Progenitor cell of endocrine pancreas (in vitro differentiated cells): ENCODE measurements at regions not wholly inside any gene's neighbourhood (a gene's known extent, or its start where the extent isn't known, plus 50 kb on each side); places are given as distances from the start of the nearest gene placed in this dataset.

Source experiments
- DNase-seq: peaks from one replicate; pipeline ENCODE4 v3.0.0; 2021; ENCODE audit warnings: low spot score; ENCODE audit not compliant: unreplicated experiment
- H3K27ac Mint-ChIP-seq: 2 replicates; pipeline ENCODE4 v1.8.0; 2021; ENCODE audit warnings: mild to moderate bottlenecking, moderate library complexity, mixed read lengths
- H3K27me3 Mint-ChIP-seq: 2 replicates; pipeline ENCODE4 v1.8.0; 2021; ENCODE audit warnings: mixed read lengths
- H3K36me3 Mint-ChIP-seq: 2 replicates; pipeline ENCODE4 v1.8.0; 2022; ENCODE audit warnings: mixed read lengths; ENCODE audit not compliant: insufficient read depth
- H3K4me1 Mint-ChIP-seq: 2 replicates; pipeline ENCODE4 v1.8.0; 2021; ENCODE audit warnings: low read depth, mixed read lengths
- H3K4me3 Mint-ChIP-seq: 2 replicates; pipeline ENCODE4 v1.8.0; 2021; ENCODE audit warnings: low read depth, mild to moderate bottlenecking, moderate library complexity, mixed read lengths
- H3K9me3 Mint-ChIP-seq: 2 replicates; pipeline ENCODE4 v1.8.0; 2021; ENCODE audit warnings: low read depth, mixed read lengths
- TF ChIP-seq, protein P1 (sequence below): fragments of 200-600 bp; sonication (generic); IDR thresholded peaks from one replicate; pipeline ENCODE4 v1.5.0; 2021; ENCODE audit warnings: antibody characterized with exemption, mild to moderate bottlenecking; ENCODE audit not compliant: unreplicated experiment

DNA sequence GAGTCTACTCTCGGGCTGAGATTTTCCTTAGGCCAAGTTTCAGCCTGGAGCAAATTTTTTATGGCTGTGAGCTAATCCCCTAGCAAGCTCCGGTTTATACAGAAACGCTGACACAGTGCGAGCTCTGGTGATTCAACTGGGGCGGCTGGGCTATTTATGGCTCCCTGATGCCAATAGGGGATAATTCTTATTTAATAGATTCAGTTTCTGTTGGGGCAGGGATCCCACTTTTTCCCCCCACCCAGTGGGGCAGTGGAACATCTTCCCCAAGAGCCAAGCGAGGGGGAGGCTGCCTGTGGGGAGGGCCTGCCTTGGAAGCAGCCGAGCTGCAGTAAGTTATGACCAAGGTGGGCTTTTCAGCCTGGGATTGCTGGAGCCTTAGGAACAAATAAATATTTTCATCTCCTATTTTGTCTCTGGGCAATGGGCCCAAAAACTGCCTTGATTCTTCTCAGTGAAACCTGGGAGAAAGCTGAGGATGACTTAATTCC lies 129.1 kb downstream of the MACROH2A1 start:
- Mint-ChIP-seq H3K4me1 (peaks cover 10% of the 10 kb centered on the region), H3K27ac (no peak overlapping the region)

DNA sequence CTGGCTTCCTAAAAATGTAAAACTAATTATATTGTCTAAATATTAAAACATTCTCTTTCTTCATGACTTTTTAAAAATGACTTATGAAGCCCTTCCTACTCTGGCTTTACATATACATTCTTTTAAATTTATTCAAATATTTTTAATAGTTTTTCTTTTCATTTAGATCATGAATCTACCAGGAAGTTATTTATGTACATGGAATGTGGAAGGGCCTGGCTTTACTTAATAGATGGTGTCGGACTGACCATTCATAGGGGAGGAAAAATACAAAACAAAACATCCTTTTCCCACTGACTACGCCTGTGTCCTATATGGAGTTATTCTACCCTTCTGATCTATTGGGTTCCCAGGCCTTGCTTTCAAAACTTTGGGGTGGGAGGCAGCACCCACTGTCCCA lies 129.8 kb downstream of the MACROH2A1 start:
- Mint-ChIP-seq H3K4me3 (no peak overlapping the region), H3K9me3 (no peaks in the 10 kb centered on the region), H3K36me3 (no peaks in the 10 kb centered on the region), H3K27me3 (peaks cover 9% of the 10 kb centered on the region), H3K4me1 (peaks cover 12% of the 10 kb centered on the region), H3K27ac (no peak overlapping the region)
- DNase-seq, result no peak
- TF ChIP-seq, protein P1, sequence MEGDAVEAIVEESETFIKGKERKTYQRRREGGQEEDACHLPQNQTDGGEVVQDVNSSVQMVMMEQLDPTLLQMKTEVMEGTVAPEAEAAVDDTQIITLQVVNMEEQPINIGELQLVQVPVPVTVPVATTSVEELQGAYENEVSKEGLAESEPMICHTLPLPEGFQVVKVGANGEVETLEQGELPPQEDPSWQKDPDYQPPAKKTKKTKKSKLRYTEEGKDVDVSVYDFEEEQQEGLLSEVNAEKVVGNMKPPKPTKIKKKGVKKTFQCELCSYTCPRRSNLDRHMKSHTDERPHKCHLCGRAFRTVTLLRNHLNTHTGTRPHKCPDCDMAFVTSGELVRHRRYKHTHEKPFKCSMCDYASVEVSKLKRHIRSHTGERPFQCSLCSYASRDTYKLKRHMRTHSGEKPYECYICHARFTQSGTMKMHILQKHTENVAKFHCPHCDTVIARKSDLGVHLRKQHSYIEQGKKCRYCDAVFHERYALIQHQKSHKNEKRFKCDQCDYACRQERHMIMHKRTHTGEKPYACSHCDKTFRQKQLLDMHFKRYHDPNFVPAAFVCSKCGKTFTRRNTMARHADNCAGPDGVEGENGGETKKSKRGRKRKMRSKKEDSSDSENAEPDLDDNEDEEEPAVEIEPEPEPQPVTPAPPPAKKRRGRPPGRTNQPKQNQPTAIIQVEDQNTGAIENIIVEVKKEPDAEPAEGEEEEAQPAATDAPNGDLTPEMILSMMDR, result no peak

More for the DNA sequence above, 129.1 kb downstream of the MACROH2A1 start:
- H3K36me3 Mint-ChIP-seq, result no peaks in the 10 kb centered on the region
- H3K4me3 Mint-ChIP-seq, result no peak overlapping the region
- no peak for DNase-seq
- TF ChIP-seq, protein P1, result no peak
- H3K9me3 Mint-ChIP-seq, result no peaks in the 10 kb centered on the region
- H3K27me3 Mint-ChIP-seq, result peaks cover 9% of the 10 kb centered on the region

DNA sequence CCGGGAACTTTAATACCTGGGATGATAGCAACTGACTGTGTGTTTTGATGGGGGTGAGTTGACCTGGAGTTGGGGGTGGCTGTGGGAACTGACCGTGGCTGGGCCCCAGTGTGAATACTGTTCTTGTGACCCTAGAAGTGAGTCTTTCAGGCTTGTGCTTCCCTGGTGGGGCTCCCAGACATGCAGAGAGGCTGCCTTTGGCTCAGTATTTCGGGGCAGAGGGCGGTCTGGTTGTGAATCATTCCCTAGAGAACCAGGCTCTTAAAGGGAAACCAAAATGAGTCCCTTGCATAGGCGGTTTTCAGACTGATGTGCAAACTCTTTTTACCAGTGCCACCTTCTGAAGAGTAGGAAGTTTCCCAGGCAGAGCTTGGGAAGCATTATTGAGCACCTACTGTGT lies 132.1 kb downstream of the MACROH2A1 start:
- Mint-ChIP-seq H3K4me1 (peaks cover 12% of the 10 kb centered on the region), H3K27me3 (peaks cover 4% of the 10 kb centered on the region), H3K36me3 (peaks cover 1% of the 10 kb centered on the region), H3K27ac (no peak overlapping the region), H3K9me3 (peaks cover 2% of the 10 kb centered on the region), H3K4me3 (no peak overlapping the region)
- TF ChIP-seq, protein P1, result no peak
- no peak for DNase-seq

GRCh38 chr5:135266303-135266635 lies 132.8 kb downstream of the MACROH2A1 start:
- no peak for DNase-seq
- Mint-ChIP-seq H3K36me3 (peaks cover 3% of the 10 kb centered on the region), H3K27me3 (peaks cover 4% of the 10 kb centered on the region), H3K4me3 (no peak overlapping the region), H3K9me3 (peaks cover 3% of the 10 kb centered on the region), H3K4me1 (peaks cover 12% of the 10 kb centered on the region), H3K27ac (no peak overlapping the region)
- TF ChIP-seq, protein P1, result no peak

DNA sequence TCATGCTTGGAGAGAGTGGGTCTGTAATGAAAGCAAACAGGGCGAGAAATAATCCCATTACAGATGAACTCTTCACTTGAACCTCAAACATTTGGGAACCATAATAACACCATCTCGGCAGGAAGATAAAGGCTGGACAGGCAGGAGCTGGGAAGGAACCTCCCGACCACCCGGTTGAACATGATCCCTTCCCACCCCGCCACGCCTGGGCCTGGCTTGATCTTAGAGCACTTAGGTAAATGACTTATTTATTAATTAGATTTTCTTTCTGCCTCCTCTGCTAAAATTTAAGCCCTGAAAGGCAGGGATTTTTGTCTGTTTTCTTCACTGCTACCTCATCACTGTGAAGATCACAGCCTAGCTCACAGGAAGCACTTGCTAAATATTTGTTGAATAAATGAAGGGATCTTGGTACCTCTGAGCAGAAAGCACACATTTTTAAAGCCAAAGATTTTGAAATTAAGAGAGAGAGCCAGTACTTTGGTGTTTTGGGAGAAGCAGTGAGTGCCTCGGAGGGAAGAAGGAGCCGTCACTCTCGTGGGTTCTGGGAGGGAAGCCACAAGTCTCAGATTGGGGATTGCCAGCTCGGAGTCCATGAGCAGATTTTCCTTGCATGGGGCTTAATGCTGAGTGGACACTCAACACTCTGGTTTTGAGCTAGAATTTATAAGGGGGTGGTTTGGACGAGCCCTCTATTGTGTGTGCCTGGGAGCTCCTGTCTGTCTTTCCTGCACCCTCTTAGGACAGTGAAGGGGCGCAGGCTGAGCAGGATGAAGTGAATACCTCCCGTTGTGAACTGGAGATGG lies 133.3 kb downstream of the MACROH2A1 start:
- no peak overlapping the region for H3K27ac Mint-ChIP-seq
- no peak overlapping the region for H3K4me3 Mint-ChIP-seq
- H3K27me3 Mint-ChIP-seq, result peaks cover 4% of the 10 kb centered on the region
- TF ChIP-seq, protein P1, result no peak
- DNase-seq, result no peak
- peaks cover 12% of the 10 kb centered on the region for H3K4me1 Mint-ChIP-seq
- H3K36me3 Mint-ChIP-seq, result peaks cover 3% of the 10 kb centered on the region
- H3K9me3 Mint-ChIP-seq, result peaks cover 5% of the 10 kb centered on the region
